ENCODE measurements at regions not wholly inside any gene's neighbourhood (a gene's known extent, or its start where the extent isn't known, plus 50 kb on each side); places are given as distances from the start of the nearest gene placed in this dataset.

DNA sequence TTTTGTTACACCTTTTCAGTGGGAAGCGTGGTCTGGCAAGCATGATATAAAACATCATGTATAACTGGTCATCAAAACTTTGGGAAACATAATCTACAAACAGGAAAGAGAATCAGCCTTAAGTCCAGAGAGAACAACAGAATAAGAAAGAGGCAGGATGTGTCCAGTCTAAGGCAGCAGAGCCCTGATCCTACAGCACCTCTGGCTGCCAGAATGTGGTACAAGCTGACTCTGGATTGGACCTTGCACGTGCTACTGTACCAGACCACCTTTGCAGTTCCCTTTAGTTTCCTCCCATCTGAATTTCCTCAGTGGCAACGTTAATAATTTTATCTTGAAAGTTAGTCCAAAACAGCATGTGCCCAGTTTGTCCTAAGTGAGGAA lies 824.6 kb upstream of the IGFBP3 start:
- TF ChIP-seq GATA2 (IDR thresholded peaks at IDR 0.05; ENCODE audit: low read depth, low read length) (no peak), GATA3 (IDR thresholded peaks at IDR 0.05; ENCODE audit: low read depth, low read length) (no peak)

DNA sequence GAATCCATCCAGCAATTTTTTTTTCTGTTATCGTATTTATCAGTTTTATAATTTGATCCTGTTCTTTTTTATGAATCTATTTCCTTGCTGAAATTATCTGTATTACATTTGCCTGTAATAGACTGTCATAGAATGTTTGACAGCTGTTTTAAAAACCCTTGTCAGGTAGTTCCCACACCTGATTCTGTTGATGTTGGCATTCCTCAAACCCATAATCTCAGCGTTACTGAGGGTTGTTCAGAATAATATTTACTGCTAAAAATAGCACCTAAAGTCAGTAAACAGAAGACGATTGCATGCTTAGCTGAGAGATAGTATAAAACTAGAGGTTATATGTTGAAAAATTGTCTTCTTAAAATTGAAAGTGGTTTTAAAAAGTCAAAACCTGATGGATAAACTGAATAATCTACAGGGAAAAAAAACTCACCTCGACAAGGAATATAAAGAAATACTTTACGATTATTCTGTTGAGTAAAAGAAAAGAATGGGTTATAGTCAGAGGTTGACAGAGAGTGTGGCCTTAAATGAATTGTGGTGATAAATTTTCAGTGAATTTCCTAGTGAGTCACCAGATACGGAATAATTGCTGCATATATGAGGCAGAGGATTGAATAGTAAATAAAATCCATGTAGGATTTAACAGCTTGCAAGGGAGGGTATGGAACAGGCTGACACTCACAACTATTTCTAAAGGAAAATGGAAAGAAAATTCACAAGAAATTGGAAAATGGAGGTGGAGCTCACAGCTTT lies 824.1 kb upstream of the IGFBP3 start:
- TF ChIP-seq GATA2 (IDR thresholded peaks at IDR 0.05; ENCODE audit: low read depth, low read length) (no peak), GATA3 (IDR thresholded peaks at IDR 0.05; ENCODE audit: low read depth, low read length) (no peak)

DNA sequence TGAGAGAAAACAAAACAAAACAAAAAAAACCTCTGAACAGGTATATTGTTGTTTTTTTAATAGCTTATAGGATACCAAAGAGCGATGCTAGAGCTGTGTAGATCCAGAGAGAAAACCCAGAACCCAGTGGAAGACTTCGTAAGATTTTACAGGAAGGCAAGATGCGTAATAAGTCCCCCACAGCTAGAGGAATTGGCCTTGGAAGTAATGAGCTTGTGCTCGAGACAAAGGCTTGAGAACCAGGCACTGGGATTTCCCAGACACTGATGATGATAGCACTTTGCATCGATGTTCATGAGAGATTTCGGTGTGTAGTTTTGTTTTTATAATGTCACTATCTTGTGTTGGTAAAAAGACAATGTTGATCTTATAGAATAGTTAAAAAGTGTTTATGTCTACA lies 821.5 kb upstream of the IGFBP3 start:
- TF ChIP-seq GATA2 (IDR thresholded peaks at IDR 0.05; ENCODE audit: low read depth, low read length) (no peak), GATA3 (IDR thresholded peaks at IDR 0.05; ENCODE audit: low read depth, low read length) (no peak)

DNA sequence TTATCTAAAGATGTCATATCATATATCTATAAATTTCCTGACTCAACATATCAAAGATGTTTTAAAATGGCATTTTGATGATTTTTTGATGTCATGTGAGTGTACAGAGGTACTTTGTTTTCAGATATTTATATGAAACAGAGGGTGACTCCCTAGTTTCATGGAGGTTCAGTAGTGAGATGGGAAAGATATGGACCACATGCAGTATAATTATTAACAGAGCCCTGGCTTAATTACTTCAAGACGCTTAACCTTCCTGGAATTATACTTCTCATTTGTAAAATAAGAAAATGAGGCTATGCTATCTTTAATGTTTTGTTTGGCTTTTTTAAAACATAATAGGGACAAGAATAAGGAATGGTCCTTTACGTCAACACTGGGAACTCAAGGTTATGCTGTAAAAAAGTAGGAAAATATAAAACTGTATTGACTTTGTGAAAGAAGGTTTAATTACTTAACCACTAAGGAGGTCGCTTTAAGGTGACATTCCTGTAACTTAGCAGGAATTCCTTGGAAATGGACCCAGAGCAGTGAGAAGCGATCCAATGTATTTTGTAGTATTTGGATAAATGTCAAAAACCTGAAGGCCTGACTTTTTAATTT lies 821.0 kb upstream of the IGFBP3 start:
- TF ChIP-seq GATA3 (IDR thresholded peaks at IDR 0.05; ENCODE audit: low read depth, low read length) (peak; percentile 89), GATA2 (IDR thresholded peaks at IDR 0.05; ENCODE audit: low read depth, low read length) (peak; percentile 22; the same call in 1 of the 2 replicates)

DNA sequence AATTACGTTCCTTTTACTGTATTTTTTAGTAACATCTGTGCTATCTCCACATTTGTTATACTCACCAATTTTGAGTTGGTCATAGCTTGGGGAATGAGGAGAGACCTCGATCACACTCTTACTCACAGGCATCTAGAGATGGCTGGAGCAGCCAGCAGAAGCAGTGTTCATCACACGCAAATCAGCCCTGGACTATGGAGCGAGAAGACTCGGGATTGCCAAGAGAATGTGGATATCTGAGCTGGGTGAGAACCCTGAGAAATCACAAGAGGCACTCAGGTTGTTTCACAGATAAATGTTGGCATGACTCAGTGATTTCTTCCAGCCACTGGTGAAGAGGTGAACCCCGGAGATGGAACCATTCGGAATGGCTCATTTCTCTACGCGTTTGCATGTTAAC lies 820.1 kb upstream of the IGFBP3 start:
- TF ChIP-seq GATA3 (IDR thresholded peaks at IDR 0.05; ENCODE audit: low read depth, low read length), result no peak
- TF ChIP-seq GATA2 (IDR thresholded peaks at IDR 0.05; ENCODE audit: low read depth, low read length), result no peak

DNA sequence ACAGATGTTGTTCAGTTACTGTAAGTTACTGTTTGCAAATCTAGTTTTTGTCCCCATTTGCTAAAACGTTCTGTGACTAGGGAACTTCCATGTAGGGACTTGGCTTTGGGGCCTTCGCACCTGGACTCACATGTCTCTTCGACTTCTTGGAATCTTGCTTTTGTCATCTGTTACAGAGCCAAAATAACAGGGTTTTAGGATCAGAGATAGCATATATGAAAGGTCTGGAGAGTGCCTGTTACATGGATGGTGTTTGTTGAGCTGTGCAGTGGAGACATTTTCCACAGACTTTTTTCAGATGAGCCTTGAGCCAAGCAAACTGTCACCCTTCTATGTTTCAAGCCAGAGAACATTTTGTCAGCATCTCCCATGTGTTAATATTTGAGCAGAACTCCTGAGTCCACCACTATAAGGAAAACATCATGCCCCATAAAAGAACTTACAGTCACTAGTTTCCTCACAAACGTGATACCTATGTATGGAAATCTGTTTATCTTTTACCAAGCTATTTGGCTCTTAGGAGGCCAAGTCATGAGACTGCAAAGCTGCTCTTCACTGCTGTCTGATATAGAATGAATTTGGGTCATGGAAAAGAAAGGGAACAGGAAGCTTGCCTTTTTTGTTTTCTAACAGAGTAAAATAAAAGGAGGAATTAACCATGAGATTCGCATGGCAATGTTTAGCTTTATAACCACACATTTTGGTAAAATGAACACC lies 818.6 kb upstream of the IGFBP3 start:
- no peak for TF ChIP-seq GATA2 (IDR thresholded peaks at IDR 0.05; ENCODE audit: low read depth, low read length)
- no peak for TF ChIP-seq GATA3 (IDR thresholded peaks at IDR 0.05; ENCODE audit: low read depth, low read length)

DNA sequence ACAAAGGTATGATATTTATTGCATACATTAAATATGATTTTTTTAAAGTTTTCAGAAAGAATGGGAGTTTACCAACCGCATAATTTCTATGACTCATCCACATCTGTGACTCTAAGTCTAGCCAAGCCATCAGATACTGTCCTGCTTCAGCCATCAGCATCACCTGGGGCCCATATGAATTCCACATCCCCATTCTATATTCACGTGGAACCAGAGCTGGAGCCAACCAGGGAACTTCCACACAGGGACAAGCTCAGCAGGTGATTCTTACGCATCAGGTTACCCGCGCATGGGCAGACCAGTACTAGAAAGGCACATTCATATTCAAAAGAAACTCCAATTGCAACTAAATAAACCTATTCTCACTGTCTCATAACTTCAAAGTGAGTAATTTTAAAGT lies 817.7 kb upstream of the IGFBP3 start:
- no peak for TF ChIP-seq GATA2 (IDR thresholded peaks at IDR 0.05; ENCODE audit: low read depth, low read length)
- TF ChIP-seq GATA3 (IDR thresholded peaks at IDR 0.05; ENCODE audit: low read depth, low read length), result no peak

DNA sequence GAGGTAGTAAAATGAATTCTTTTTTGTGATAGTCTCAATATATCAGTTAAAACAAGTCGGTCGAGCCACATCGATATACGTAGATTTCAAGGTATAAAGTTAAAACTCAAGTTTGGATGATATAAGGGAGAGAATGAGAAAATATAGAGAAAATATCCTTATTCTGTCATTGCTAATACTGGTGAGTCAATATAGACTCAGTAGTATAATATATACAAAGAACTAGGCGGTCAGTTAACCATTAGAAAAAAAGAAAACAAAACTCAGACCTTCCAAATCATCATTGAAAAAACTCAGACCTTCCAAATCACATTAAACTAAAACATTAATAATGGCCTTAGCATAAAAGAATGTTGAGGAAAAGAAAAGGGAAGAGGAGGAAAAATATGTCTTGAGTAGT lies 817.1 kb upstream of the IGFBP3 start:
- TF ChIP-seq GATA2 (IDR thresholded peaks at IDR 0.05; ENCODE audit: low read depth, low read length), result no peak
- TF ChIP-seq GATA3 (IDR thresholded peaks at IDR 0.05; ENCODE audit: low read depth, low read length), result no peak

DNA sequence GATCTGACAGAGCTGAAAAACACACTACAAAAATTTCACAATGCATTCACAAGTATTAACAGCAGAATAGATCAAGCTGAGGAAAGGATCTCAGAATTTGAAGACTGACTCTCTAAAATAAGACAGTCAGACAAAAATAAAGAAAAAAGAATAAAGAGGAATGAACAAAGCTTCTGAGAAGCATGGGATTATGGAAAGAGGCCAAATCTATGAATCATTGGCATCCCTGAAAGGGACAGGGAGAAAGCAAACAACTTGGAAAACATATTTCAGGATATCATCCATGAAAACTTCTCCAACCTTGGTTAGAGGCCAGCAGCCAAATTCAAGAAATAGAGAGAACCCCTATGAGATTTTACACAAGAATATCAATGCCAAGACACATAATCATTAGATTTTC lies 804.8 kb upstream of the IGFBP3 start:
- TF ChIP-seq GATA2 (IDR thresholded peaks at IDR 0.05; ENCODE audit: low read depth, low read length) (no peak), GATA3 (IDR thresholded peaks at IDR 0.05; ENCODE audit: low read depth, low read length) (no peak)

DNA sequence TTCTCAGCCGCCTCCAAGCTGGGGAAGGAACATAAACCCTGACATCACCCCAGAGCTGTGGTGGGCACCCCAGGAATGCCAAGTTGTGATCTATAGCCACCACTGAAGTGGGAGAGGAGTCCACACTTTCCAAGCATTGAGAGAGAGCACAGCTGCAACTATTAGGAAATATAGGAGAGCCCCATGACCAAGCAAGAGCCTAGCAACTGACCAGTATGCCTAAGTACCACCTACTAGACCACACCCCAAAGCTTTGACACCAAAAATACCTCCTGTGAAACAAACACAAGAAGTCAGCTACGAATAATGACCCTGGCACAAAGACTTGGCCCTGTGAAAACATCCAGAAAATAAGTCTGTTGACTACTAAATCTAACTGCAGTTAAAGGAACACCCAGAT lies 804.1 kb upstream of the IGFBP3 start:
- no peak for TF ChIP-seq GATA2 (IDR thresholded peaks at IDR 0.05; ENCODE audit: low read depth, low read length)
- TF ChIP-seq GATA3 (IDR thresholded peaks at IDR 0.05; ENCODE audit: low read depth, low read length), result no peak

DNA sequence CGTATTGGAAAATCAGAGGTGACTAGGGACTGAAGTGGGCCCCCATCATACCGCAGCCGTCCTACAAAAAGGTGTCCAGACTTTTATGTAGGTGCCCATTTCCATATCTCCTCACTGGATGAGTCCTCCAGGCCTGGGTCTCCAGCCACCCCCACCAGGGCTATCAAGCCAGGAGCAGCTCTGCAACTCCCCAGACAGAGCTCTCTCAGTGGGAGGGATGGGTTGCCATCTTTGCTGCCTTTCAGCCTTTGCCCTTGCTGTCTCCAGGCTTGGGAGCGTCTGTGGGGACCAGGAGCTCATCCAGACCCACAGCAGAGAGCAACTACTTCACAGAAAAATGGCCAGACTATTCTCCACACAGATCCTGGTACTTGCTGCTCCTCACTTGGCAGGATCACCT lies 802.7 kb upstream of the IGFBP3 start:
- no peak for TF ChIP-seq GATA3 (IDR thresholded peaks at IDR 0.05; ENCODE audit: low read depth, low read length)
- no peak for TF ChIP-seq GATA2 (IDR thresholded peaks at IDR 0.05; ENCODE audit: low read depth, low read length)

DNA sequence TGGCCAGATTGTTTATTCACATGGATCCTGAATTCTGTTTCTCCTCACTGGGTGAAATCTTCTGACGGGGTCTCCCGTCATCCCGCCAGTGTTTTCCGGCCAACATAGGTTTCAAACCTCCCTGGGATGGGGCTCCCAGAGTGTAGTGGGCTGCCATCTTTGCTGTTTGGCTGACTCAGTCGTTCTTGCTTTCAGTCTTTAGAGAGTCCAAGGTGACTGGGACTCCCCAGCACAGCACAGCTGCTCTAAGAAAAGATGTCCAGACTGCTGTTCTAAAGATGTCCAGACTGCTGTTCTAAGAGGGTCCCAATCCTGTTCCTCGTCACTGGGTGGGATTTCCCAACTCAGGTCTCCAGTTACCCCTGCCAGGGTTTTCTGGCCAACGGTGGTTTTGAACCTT lies 801.9 kb upstream of the IGFBP3 start:
- TF ChIP-seq GATA3 (IDR thresholded peaks at IDR 0.05; ENCODE audit: low read depth, low read length) (no peak), GATA2 (IDR thresholded peaks at IDR 0.05; ENCODE audit: low read depth, low read length) (no peak)

DNA sequence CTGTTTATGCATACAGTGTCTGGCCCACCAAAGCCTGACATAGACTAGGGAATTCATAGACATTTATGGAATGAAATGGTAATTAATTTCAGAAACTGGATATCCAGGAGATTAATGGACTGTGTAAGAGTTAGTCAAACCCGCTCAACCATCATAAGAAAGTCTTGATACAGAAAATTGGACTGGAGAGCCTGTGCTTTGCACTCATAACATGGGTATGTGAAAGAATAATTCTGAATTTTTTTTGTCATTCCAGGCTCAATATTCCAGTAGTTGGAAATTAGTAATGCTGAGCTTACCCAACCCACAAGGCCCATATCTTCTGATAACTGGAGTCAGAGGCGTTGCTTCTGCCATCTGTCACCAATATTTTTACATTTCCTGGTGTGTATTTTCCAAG lies 799.7 kb upstream of the IGFBP3 start:
- TF ChIP-seq GATA3 (IDR thresholded peaks at IDR 0.05; ENCODE audit: low read depth, low read length) (no peak), GATA2 (IDR thresholded peaks at IDR 0.05; ENCODE audit: low read depth, low read length) (no peak)

DNA sequence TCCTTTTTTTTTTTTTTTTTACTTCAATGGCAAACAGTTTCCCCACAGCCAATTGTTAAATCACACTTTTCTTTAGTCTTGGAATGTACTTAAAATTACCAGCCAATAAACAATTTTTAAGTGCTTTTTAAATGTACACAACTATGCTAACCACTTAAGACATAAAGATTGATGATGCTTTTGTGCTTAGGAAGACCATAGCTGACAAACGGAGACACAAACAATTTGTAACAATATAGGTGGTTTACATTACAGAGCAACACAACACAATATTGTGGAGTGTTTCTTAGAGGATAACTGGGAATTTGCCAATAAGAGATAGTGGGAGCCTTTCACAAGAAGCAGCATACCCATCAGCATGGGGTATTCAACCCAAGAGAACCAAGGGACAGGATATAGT lies 798.5 kb upstream of the IGFBP3 start:
- no peak for TF ChIP-seq GATA3 (IDR thresholded peaks at IDR 0.05; ENCODE audit: low read depth, low read length)
- TF ChIP-seq GATA2 (IDR thresholded peaks at IDR 0.05; ENCODE audit: low read depth, low read length), result no peak

DNA sequence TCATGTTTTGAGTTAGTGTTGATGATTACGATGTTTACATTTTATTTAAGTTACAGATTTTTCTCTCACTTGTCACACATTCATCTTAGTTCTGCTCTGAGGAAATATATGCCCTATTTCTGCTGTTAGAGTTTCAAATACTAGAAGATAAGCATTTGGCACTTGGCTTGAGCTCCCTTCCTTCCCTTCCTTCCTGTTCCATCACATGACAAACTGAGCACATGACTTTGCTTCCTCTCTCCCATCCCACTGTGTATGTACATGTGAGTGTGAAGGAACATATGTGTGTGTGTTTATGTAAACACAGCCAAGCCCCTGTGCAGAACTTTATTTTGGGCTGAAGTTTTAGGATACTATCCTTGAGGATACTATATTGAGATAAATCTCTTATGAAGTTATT lies 795.9 kb upstream of the IGFBP3 start:
- TF ChIP-seq GATA2 (IDR thresholded peaks at IDR 0.05; ENCODE audit: low read depth, low read length), result no peak
- TF ChIP-seq GATA3 (IDR thresholded peaks at IDR 0.05; ENCODE audit: low read depth, low read length), result no peak

Data from SH-SY5Y (cell line).